Endothelial cell of umbilical vein (primary cell): ENCODE measurements at regions not wholly inside any gene's neighbourhood (a gene's known extent, or its start where the extent isn't known, plus 50 kb on each side); places are given as distances from the start of the nearest gene placed in this dataset.

Source experiments
- BruUV-seq: library from RNA; stranded (reverse); fragments of 400-500 nt; replicated peaks from 2 replicates; lab custom pipeline; 2021; lab: Mats Ljungman, UMichigan
- CTCF ChIA-PET: fragments of 300-600, 350-600 bp; sonication (Branson Sonifier 250); formaldehyde crosslinking; loops from one replicate; lab custom pipeline; 2021; ENCODE audit warnings: antibody characterized with exemption, inconsistent platforms; lab: Charles Lee
- POLR2A ChIA-PET: fragments of 300-600, 350-600 bp; sonication (Branson Sonifier 250); formaldehyde crosslinking; loops from one replicate; lab custom pipeline; 2021; ENCODE audit warnings: antibody characterized with exemption, inconsistent platforms; lab: Charles Lee
- DNase-seq: peaks from one replicate; pipeline ENCODE4 v3.0.0-alpha.2; 2011; ENCODE audit warnings: low read depth, low spot score
- FAIRE-seq: peaks from 2 replicates; lab custom pipeline; 2011; peaks lifted over from hg19 to GRCh38; lab: Jason Lieb, UNC
- H2AFZ ChIP-seq: 2 replicates; pipeline ENCODE4 v1.6.0; 2012; ENCODE audit warnings: low read depth, low read length, control low read depth, inconsistent platforms
- H3K27ac ChIP-seq: 2 replicates; pipeline ENCODE4 v1.5.1; 2011; ENCODE audit warnings: low read depth, mild to moderate bottlenecking, control low read depth, low read length, moderate library complexity; ENCODE audit not compliant: insufficient read depth
- H3K27me3 ChIP-seq, 2 experiments: 2 replicates each; pipeline versions ENCODE4 v1.6.0 to v1.6.1; 2011; ENCODE audit warnings: low read length in 2 of 2, mixed read lengths in 1 of 2; ENCODE audit not compliant: control insufficient read depth in 2 of 2, insufficient read depth in 2 of 2
- H3K36me3 ChIP-seq, 2 experiments: 2 replicates in 1 of 2; 3 replicates in 1 of 2; pipeline ENCODE4 v1.5.1; 2011; ENCODE audit warnings: low read length in 2 of 2, mild to moderate bottlenecking in 1 of 2, moderate library complexity in 1 of 2; ENCODE audit not compliant: control insufficient read depth in 2 of 2, insufficient read depth in 2 of 2; ENCODE audit errors: extremely low read depth in 1 of 2
- H3K4me1 ChIP-seq: 3 replicates; pipeline ENCODE4 v1.5.1; 2011; ENCODE audit warnings: mild to moderate bottlenecking, low read length; ENCODE audit not compliant: control insufficient read depth, insufficient read depth; ENCODE audit errors: extremely low read depth
- H3K4me2 ChIP-seq: 2 replicates; pipeline ENCODE4 v1.6.1; 2011; ENCODE audit warnings: low read length, control low read depth, mixed read lengths; ENCODE audit not compliant: insufficient read depth
- H3K4me3 ChIP-seq, 3 experiments: fragments of 200-600 bp in 1 of 3; sonication (generic), shearing (Covaris generic) in 1 of 3; replicated peaks in 1 of 3; 2 replicates each; pipeline ENCODE4 v1.5.1; 2011 to 2016; ENCODE audit warnings: control low read depth in 3 of 3, low read length in 3 of 3, mild to moderate bottlenecking in 2 of 3, inconsistent platforms in 1 of 3, low read depth in 1 of 3, moderate library complexity in 1 of 3; ENCODE audit not compliant: insufficient read depth in 1 of 3
- H3K79me2 ChIP-seq: 2 replicates; pipeline ENCODE4 v1.6.0; 2012; ENCODE audit warnings: low read length, inconsistent platforms; ENCODE audit not compliant: control insufficient read depth, insufficient read depth
- H3K9ac ChIP-seq: replicated peaks from 2 replicates; pipeline ENCODE3; 2011; ENCODE audit warnings: low read length, control low read depth; ENCODE audit not compliant: insufficient read depth; ENCODE audit errors: extremely low read depth
- H3K9me1 ChIP-seq: replicated peaks from 3 replicates; pipeline ENCODE4 v1.6.0; 2011; ENCODE audit warnings: mild to moderate bottlenecking, low read length; ENCODE audit not compliant: control insufficient read depth, insufficient read depth; ENCODE audit errors: extremely low read depth
- H3K9me3 ChIP-seq: replicated peaks from 2 replicates; pipeline ENCODE4 v1.5.1; 2012; ENCODE audit warnings: low read length, inconsistent platforms; ENCODE audit not compliant: control insufficient read depth, insufficient read depth
- H4K20me1 ChIP-seq: replicated peaks from 2 replicates; pipeline ENCODE3; 2011; ENCODE audit warnings: mild to moderate bottlenecking, low read length; ENCODE audit not compliant: control insufficient read depth, insufficient read depth; ENCODE audit errors: extremely low read depth
- EZH2 ChIP-seq: IDR thresholded peaks from 2 replicates; pipeline ENCODE4 v1.6.1; 2012; ENCODE audit warnings: borderline replicate concordance, low read depth, mild to moderate bottlenecking, moderate library complexity, low read length, inconsistent platforms; ENCODE audit not compliant: severe bottlenecking
- FOS ChIP-seq: IDR thresholded peaks from 2 replicates; pipeline ENCODE4 v1.6.1; 2011; ENCODE audit warnings: mild to moderate bottlenecking, low read length, moderate library complexity, borderline replicate concordance; ENCODE audit not compliant: insufficient read depth
- GATA2 ChIP-seq: IDR thresholded peaks from 2 replicates; pipeline ENCODE4 v1.7.0; 2011; ENCODE audit warnings: low read depth, mild to moderate bottlenecking, moderate library complexity, mixed read lengths, low read length; ENCODE audit not compliant: insufficient read length, insufficient read depth
- JUN ChIP-seq: IDR thresholded peaks from 2 replicates; pipeline ENCODE4 v1.6.1; 2011; ENCODE audit warnings: borderline replicate concordance, low read depth; ENCODE audit not compliant: insufficient read length, insufficient read depth
- MYC ChIP-seq: IDR thresholded peaks from one replicate; pipeline ENCODE4 v1.6.1; 2011; ENCODE audit warnings: mild to moderate bottlenecking, low read depth, low read length
- POLR2A ChIP-seq: IDR thresholded peaks from 2 replicates; pipeline ENCODE4 v1.6.1; 2012; ENCODE audit warnings: low read depth, mild to moderate bottlenecking, control low read depth, low read length
- POLR2AphosphoS5 ChIP-seq: IDR thresholded peaks from 2 replicates; pipeline ENCODE4 v1.6.1; 2012; ENCODE audit warnings: low read depth, mild to moderate bottlenecking, control low read depth, low read length, moderate library complexity; ENCODE audit not compliant: insufficient read depth
- dilution Hi-C: fragments of 300-500 bp; cut with MboI; formaldehyde crosslinking; loops from one replicate; pipeline ENCODE4 v1.15.0; 2019; ENCODE audit warnings: low sequenced_read_pairs; ENCODE audit not compliant: extremely low pct_ligation_motif_present
- intact Hi-C: fragments of 100-400 bp; cut with micrococcal nuclease; formaldehyde crosslinking; loops from one replicate; pipeline ENCODE4 v1.10.0; 2022
- TF ChIP-seq, protein P1 (sequence below), 2 donors: IDR thresholded peaks; 1 replicate in 1 of 2; 2 replicates in 1 of 2; pipeline ENCODE4 v1.5.1; 2011; ENCODE audit warnings: low read length in 2 of 2, mild to moderate bottlenecking in 2 of 2, moderate library complexity in 2 of 2, control low read depth in 1 of 2, inconsistent platforms in 1 of 2, low read depth in 1 of 2; ENCODE audit not compliant: insufficient read depth in 1 of 2; ENCODE audit errors: extremely low read depth in 1 of 2

GRCh38 chr9:12980085-12980851, 205.4 kb downstream of the LURAP1L start:
- no peak for FAIRE-seq
- no peak overlapping the region for H3K4me2 ChIP-seq
- no peak overlapping the region for H2AFZ ChIP-seq
- no peaks in the 10 kb centered on the region for H3K4me1 ChIP-seq
- no peak overlapping the region for H3K27ac ChIP-seq
- H3K9ac ChIP-seq = no peak overlapping the region
- no peak overlapping the region for H3K4me3 ChIP-seq
- dilution Hi-C loops = no loop called here
- DNase-seq = no peak
- no peaks in the 10 kb centered on the region for H4K20me1 ChIP-seq
- H3K36me3 ChIP-seq = no peaks in the 10 kb centered on the region
- TF ChIP-seq POLR2AphosphoS5 (no peak), JUN (no peak), FOS (no peak), MYC (no peak), GATA2 (no peak), EZH2 (no peak), POLR2A (no peak)
- TF ChIP-seq, protein P1, sequence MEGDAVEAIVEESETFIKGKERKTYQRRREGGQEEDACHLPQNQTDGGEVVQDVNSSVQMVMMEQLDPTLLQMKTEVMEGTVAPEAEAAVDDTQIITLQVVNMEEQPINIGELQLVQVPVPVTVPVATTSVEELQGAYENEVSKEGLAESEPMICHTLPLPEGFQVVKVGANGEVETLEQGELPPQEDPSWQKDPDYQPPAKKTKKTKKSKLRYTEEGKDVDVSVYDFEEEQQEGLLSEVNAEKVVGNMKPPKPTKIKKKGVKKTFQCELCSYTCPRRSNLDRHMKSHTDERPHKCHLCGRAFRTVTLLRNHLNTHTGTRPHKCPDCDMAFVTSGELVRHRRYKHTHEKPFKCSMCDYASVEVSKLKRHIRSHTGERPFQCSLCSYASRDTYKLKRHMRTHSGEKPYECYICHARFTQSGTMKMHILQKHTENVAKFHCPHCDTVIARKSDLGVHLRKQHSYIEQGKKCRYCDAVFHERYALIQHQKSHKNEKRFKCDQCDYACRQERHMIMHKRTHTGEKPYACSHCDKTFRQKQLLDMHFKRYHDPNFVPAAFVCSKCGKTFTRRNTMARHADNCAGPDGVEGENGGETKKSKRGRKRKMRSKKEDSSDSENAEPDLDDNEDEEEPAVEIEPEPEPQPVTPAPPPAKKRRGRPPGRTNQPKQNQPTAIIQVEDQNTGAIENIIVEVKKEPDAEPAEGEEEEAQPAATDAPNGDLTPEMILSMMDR (IDR thresholded peaks at IDR 0.05; ENCODE audit: extremely low read depth in 1 of 2, insufficient read depth in 1 of 2, low read depth in 1 of 2, low read length in 2 of 2) = no peak
- no peaks in the 10 kb centered on the region for H3K27me3 ChIP-seq
- CTCF ChIA-PET = interaction anchor here (1.2 kb wide), 1 partner anchor 278 kb away, joined by 3 read pairs; no protein-coding TSS in a partner anchor
- intact Hi-C loops = no loop called here
- POLR2A ChIA-PET = no interaction called here
- H3K9me1 ChIP-seq = no peaks in the 10 kb centered on the region
- H3K79me2 ChIP-seq = no peaks in the 10 kb centered on the region
- BruUV-seq = no TSS peak
- no peaks in the 10 kb centered on the region for H3K9me3 ChIP-seq
